HG03457 (cell line): ENCODE measurements at regions not wholly inside any gene's neighbourhood (a gene's known extent, or its start where the extent isn't known, plus 50 kb on each side); places are given as distances from the start of the nearest gene placed in this dataset.

Source experiments
- ATAC-seq: cut with Tn5 transposase; IDR thresholded peaks from one replicate; pipeline ENCODE4 v1.9.1; 2021; ENCODE audit warnings: moderate number of reproducible peaks; ENCODE audit not compliant: unreplicated experiment

GRCh38 chr7:144997512-144997911 is 161.7 kb upstream of the TPK1 start:
- ATAC-seq, result no peak

GRCh38 chr7:144995495-144995894 is 159.6 kb upstream of the TPK1 start:
- no peak for ATAC-seq

- ATAC-seq, result no peak
Measured at GRCh38 chr7:144991041-144991440, 155.2 kb upstream of the TPK1 start.

GRCh38 chr7:144987686-144988085 is 151.8 kb upstream of the TPK1 start:
- ATAC-seq, result no peak

GRCh38 chr7:144982133-144982532 is 146.3 kb upstream of the TPK1 start:
- no peak for ATAC-seq

- no peak for ATAC-seq
Measured at GRCh38 chr7:144975882-144976281, 140.0 kb upstream of the TPK1 start.

- no peak for ATAC-seq
Measured at GRCh38 chr7:144969787-144970186, 133.9 kb upstream of the TPK1 start.

GRCh38 chr7:144960763-144961162 is 124.9 kb upstream of the TPK1 start:
- ATAC-seq, result no peak

GRCh38 chr7:144957998-144958397 is 122.1 kb upstream of the TPK1 start:
- ATAC-seq, result no peak

- ATAC-seq, result no peak
Measured at GRCh38 chr7:144955422-144955821, 119.6 kb upstream of the TPK1 start.

GRCh38 chr7:144941127-144941526 is 105.3 kb upstream of the TPK1 start:
- no peak for ATAC-seq

GRCh38 chr7:144937199-144937598 is 101.3 kb upstream of the TPK1 start:
- ATAC-seq, result no peak

- no peak for ATAC-seq
Measured at GRCh38 chr7:144936314-144936713, 100.5 kb upstream of the TPK1 start.

GRCh38 chr7:144910411-144910810 is 74.6 kb upstream of the TPK1 start:
- no peak for ATAC-seq

GRCh38 chr7:144908943-144909556 is 73.2 kb upstream of the TPK1 start:
- ATAC-seq, result no peak

GRCh38 chr7:144908324-144908723 is 72.5 kb upstream of the TPK1 start:
- no peak for ATAC-seq

GRCh38 chr7:144907577-144907976 is 71.7 kb upstream of the TPK1 start:
- no peak for ATAC-seq

- ATAC-seq, result no peak
Measured at GRCh38 chr7:144903201-144903600, 67.3 kb upstream of the TPK1 start.

GRCh38 chr7:144892761-144893160 is 56.9 kb upstream of the TPK1 start:
- ATAC-seq, result no peak
